Right hindlimb (tissue), 1 donor: ENCODE measurements at regions not wholly inside any gene's neighbourhood (a gene's known extent, or its start where the extent isn't known, plus 50 kb on each side); places are given as distances from the start of the nearest gene placed in this dataset.

Source experiments
- DNase-seq: peaks from one replicate; pipeline ENCODE4 v3.0.0-alpha.2; 2018

DNA sequence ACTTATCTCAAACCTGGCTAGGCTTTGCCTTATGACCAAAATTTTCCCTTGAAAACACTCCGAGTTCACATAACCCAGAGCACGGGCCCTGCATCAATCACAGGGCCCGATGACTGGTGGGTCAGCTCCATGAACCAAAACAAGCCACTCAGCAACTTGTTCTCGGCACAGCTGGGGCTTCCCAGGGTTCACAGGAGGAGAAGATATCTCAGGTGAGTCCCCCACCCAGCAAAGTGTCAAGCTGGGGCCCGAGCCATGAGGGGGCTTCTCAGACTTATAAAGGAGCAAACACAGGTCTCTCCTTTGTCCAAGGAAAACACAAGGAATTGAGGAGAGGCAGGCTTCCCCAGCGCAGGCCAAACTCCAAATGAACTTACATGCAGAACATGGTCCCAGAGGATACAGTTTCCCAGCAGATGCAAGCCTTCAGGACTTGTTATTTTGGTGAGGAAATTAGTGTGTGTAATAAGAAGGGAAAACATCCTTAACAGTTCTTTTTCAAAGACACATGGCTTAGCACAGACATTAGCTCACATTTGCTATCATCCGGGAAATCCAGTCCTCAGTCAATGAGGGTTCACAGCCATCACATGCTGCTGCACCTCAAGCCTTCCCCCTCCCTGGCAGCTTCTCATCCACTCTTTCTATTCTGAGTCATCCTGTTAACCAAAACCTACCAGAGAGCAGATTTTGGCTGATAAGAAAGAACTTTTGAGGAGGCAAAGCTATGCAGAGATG, 98.1 kb upstream of the NFIA start:
- DNase-seq: peak; percentile 80

GRCh38 chr1:60983701-60984061, 98.7 kb upstream of the NFIA start:
- no peak for DNase-seq

GRCh38 chr1:60982539-60982938, 99.8 kb upstream of the NFIA start:
- DNase-seq: no peak

DNA sequence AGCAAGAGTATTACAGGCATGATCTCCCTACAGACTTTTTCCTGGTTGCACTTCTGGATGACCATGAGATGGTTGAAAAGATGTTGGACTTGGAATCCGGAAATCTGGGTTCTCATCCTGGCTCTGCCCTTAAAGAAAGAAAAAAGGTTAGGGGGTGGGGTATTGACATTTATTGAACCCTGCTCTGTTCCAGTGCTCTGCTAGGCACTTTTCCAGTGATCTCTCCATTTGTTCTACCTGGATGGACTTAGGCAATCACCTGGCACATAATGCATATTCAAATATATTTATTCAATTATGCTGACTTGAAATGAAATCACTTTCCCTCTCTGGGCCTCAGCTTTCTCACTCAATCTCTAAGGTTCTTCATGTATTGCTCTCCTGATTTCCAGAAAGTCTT, 101.0 kb upstream of the NFIA start:
- no peak for DNase-seq

- no peak for DNase-seq
Measured at GRCh38 chr1:60978421-60979357, 103.7 kb upstream of the NFIA start.

GRCh38 chr1:60977661-60978060, 104.7 kb upstream of the NFIA start:
- DNase-seq: no peak

DNA sequence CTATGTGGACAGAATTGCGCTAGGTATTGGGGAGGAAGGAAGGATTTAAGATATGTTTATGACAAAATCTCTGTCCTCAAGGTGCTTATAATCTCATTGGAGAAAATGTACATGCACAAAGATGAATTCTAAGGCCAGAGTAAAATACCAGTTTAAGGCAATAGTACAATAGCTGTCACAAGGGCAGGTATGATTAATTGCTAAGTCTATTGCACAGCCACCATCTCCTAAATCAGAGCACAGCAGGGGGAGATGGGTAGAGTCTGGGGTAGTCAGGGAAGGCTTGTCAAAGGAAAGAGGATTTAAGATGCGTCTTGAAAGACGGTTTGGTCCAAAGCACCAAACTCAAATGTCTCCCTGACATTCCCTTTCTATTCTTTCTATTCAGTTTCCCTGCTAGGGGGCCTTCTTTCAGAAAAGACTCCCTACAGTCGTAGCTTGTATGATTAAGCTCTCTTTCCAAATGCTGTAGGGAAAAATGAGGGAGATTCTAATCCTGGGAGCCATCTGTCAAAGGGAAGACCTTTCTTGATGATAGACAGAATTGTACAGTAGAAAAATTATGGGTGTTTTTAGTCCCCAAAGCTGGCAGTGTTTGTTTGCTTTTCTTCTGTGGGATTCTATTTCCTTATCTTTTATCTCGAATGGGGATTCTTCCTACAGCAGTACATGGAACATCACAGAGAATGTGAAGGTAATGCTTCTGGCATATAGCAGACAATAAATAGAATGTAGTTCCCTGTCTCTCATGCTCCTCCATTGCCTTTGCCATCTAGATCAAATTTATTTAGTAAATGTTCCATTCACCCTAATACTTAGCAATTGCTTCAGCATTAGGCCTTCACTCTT, 107.6 kb upstream of the NFIA start:
- no peak for DNase-seq

DNA sequence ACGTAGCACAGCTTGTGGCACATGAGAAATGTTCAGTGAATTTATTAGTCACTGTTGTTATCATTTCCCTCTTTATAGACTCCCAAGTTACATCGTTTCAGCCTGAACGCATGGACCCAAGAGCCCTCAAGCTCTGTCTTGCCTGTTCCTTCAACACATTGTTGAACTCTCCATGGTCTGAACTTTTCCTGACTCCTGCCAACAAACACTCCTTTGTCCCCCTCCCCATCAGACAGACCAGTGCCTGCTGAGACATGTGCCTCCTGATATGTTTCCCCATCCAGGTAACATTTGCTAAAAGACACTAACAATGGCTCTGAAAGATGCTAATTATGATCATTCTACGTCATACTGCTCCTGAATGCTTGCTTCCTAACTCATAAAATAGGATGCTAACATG, 108.7 kb upstream of the NFIA start:
- DNase-seq: no peak

DNA sequence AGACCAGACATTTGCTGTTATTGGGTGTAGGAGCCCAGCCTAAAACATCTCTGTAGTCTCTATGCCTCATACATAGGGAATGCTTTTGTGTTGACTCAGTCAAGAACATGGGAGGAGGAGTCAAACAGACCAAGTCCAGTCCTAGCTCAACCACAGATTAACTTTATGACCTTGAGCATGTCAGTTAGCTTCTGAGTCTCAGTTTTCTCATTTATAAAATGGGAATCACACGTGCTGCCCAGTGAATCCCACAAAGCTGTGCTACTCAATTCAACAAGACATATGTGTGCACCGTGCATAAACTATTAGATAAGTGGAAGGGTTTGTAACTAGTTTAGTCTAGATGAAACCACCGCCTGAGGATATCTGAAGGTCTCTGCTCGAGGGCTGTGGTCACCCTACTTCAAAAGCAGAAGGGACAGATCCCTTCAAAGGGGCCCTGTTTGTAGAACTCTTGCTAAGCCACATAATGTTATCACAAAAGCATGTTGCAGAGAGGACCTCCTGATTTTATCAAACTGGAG, 109.5 kb upstream of the NFIA start:
- no peak for DNase-seq

GRCh38 chr1:60971330-60971729, 111.0 kb upstream of the NFIA start:
- no peak for DNase-seq

GRCh38 chr1:60969971-60970509, 112.3 kb upstream of the NFIA start:
- DNase-seq: no peak

DNA sequence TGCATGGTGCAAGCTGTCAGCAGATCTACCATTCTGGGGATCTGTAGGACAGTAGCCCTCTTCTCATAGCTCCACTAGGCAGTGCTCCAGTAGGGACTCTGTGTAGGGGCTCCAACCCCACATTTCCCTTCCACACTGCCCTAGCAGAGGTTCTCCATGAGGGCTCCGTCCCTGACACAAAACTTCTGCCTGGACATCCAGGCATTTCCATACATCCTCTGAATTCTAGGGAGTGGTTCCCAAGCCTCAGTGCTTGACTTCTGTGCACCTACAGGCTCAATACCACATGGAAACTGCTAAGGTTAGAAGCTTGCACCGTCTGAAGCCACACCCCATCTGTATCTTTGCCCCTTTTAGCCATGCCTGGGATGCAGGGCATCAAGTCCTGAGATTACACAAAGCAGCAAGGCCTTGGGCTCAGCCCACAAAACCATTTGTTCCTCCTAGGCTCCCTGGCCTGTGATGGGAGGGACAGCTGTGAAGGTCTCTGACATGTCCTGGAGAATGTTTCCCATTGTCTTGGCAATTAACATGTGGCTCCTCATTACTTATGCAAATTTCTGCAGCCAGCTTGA, 117.0 kb upstream of the NFIA start:
- DNase-seq: no peak

DNA sequence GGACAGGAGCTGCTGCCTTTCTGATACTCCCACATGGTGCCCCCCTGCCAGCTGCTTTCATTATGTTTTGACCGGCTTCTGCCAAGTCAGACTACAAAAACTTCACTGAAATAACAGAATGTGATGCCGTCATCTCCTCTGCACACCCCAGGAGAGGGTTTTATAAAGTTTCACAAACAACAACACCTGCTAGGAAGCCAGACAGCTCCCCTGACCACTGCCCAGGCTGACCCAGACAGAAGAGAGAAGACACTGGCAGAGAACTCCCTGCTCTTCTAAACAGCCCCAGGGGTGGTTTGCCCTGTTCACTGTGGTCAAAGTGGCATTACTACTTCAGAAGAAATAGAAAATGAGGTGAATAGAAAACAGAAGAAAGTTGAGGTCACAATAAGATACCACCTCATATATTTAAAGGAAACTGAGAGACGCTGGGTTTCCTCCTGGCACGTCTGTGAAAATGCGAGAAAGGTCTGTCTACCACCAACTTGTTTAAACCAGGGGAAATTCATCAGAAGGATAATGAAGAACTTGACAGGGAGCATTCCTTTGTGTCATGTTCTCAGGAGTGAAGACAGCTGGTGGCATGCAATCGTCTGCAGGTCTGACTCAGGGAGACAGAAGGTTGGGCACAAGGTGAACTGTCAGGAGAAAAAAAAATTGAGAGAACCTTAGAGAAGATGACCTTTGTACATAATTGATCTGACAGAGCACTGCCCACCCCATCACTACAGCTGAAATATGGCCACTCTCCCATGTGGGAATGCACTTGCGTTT, 119.0 kb upstream of the NFIA start:
- DNase-seq: no peak

DNA sequence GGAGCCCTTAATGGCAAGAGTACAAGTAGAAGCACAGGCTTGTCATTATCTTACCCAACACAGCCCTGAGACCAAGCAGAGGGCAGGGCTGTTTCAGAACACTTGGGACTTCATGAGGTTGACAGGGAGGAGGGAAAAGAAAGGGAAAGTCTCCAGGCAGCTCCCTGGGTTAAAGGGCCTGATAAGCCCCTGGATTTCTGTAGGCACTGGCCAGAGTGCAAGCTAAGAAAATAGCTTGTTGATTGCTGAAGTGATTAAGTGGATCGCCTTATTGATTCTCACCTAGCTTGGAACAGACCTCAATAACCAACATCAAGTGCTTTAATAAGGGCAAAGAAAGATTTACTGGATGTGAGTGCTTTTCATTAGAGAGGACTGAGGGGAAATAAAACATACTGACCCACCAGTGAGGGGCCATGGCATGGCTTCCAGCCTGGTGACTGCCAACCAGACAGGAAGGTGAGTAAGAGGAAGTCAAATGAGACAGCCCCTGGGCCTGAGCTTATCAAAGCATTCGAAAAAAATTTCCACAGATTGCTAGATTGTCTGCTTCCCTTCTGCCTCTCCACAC, 121.4 kb upstream of the NFIA start:
- DNase-seq: no peak

- no peak for DNase-seq
Measured at GRCh38 chr1:60959701-60960100, 122.7 kb upstream of the NFIA start.

DNA sequence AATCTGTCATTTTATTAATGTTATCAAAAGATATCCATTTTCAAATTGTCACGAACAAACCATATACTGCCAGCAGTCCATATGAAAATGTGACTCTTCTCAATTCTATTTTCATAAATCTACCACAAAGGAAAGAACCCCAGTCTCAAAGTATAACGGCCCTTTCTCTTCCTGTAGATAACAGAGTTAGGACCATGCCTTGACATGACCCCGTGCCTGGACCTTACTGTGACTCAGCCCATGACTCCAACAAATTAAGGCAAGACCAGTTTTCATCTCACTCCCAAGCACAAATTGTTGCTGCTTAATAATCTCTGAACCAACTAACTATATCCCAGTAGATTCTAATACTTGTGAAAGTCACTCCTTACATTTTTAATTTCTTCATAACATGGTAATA, 124.4 kb upstream of the NFIA start:
- no peak for DNase-seq

DNA sequence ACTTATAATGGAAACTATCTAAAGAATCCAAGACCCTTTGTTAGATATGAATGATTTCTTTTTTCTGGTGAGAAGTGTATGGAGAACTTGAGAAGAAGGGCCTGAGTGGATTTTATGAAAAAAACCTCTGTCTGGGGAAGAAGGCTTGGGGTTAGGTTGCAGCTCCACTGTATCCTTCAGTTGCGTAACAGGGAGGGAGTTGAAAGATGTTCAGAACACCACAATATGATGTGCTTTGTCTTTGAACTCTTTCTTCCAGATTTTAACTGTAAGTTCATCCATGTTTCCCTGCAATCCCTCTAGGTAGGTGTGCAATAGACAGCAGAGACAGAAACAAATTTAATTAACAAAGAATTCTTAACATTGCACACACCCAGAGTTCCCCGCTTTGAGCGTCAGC, 125.8 kb upstream of the NFIA start:
- DNase-seq: no peak

- DNase-seq: no peak
Measured at GRCh38 chr1:60952612-60953111, 129.7 kb upstream of the NFIA start.

- DNase-seq: peak; percentile 69
Measured at GRCh38 chr1:60950224-60951063, 131.9 kb upstream of the NFIA start.

- no peak for DNase-seq
Measured at GRCh38 chr1:60949826-60950197, 132.5 kb upstream of the NFIA start.
